ENCODE measurements at regions not wholly inside any gene's neighbourhood (a gene's known extent, or its start where the extent isn't known, plus 50 kb on each side); places are given as distances from the start of the nearest gene placed in this dataset.
A peak's percentile ranks its signal among the peaks of the same experiment; 100 is the strongest.
"Not testable (repeated sequence)": the region's sequence is repeated elsewhere in the genome, so short reads cannot be mapped to it uniquely, and the experiment has no call there.

DNA sequence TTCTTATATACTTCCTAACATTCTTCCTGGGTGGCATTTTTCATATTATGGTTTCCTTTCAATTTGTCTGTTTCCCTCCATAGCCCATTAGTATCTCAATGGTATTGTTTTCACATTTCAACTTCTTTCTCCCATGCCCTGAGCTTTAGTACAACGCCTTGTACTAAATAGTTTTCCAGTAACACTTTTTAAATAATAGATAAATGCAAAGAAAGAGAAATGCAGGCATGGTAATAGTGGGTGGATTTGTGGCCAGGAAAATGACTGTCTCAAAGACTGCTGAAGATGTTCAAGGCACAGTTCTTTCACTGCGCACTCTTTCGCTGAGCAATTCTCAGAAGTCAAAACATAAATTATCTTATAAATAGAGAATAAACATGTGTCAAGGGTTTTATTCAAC is 145.1 kb downstream of the LCA5 start:
- DNase-seq = no peak

DNA sequence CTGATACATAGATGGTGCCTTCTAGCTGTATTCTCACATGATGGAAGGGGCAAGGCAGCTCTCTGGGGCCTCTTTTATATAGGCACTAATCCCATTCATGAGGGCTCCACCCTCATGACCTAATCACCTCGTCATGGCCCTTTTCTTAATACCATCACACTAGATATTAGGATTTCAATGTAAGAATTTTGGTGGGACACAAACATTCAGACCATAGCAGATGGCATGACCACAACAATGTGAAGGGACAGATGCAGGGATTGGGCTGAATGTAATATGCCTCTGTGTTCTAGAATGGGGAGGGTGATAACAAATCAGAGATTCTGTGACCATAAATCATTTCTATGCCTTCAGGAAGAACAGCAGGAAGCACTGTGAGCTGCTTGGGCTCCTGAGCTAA is 145.8 kb downstream of the LCA5 start:
- DNase-seq = no peak

DNA sequence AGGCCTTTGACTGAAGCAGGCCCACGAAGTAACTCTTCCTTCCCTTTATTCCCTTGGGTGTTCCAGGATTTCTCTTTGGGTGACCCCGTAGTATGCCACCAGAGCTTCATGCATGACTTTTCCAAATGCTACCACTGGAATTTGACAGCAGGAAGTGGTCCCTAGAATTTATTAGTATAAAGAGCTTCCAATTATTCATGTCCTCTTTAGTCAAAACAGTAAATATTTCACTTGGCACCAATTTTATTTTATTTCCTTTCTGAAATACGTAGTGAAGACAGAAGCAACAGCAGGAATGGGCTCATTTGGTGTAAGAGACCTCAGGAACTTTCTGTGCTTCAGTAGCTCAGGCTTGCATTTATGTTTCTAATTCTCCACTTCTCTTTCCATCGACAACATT is 151.3 kb downstream of the LCA5 start:
- DNase-seq = no peak

DNA sequence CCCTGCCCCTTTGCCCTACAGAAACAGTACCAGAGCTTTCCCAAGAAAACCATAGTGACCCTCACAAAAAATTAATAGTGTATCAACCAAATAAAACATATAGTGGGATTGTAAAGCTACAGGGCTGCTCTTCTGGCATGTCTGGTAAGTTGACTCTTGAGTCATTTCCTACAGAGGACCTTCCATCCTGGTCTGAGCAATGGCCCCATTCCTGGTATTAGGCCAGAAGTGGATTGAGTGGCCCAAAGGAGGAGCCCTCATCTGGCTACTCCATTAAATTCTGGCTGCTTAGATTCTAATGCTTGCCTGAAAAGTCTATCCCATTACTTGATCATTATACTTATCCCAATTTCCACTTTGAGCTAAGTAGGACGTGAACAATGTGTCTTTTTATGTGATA is 150.9 kb upstream of the HMGN3 start:
- DNase-seq = no peak

DNA sequence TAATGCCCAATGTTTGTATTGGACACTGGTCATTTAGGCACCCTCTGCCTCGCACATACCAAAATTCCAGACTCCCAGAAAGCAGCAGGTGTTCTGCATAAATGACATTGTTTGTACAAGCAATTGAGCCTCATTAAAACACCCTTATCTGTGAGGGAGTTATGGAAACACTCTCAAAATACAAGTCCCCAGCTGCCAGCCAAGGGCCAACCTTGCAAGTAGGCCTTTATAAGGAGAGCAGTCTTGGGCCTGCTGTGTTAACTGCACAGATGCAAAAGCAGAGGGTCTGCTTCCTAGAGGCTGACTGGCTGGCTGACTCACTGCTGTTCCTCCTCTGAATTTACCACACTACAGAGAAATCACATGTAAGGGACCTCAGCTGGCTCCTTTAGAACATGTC is 150.4 kb upstream of the HMGN3 start:
- DNase-seq = no peak

DNA sequence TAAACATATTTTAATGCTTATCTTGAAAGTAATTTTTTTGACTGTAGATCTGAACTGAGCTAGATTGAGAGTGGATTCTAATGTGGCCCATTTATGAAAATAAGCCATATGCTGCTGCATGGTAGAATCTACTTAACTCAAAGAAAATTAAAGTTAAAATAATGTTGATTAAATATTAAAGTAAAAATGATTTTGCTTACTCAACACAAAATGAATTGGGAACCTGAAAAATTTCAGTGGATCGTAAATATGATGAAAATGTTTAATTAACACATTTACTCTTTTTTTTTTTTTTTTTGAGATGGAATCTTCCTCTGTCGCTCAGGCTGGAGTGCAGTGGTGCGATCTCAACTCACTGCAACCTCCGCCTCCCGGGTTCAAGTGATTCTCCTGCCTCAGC is 144.5 kb upstream of the HMGN3 start:
- DNase-seq = no peak

DNA sequence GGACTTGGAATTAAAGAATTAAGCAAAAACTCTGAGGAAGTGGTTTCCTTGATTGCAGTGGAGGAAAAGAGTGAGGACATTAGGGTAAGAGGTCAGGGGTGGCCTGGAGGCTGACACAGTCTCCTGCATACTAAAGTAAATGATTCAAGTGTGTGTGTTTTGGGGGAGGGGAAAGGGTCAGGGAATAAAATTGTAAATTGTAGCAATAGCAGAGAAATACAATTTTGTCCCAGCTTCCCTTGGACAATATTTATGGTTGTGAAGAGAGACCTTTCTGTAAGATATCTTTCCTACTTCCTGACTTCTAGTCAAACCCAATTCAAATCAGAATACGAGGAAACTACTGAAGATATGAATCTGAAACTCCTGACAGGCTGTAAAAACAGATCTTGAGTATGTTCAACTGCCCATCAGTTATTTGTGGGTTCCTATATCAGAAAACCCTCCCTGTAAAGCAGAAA is 143.4 kb upstream of the HMGN3 start:
- DNase-seq = peak; percentile 42

DNA sequence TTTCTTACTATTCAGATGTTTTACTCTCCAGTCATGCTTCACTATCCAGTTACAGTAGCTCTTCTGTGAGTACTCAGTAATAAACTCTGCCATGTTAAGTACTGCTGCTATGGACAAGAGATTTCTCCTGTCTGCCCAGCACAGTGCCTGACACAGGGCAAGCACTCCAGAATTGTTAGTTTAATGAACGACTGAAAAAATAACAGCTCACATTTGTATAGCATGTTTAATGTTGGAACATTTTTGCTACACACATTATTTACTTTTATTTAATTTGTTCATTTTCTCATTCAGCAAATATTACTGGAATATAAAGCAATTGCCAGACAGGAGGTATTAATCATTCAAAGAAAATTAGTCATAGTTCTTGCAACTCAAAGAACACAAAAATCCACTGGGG is 142.6 kb upstream of the HMGN3 start:
- DNase-seq = no peak

DNA sequence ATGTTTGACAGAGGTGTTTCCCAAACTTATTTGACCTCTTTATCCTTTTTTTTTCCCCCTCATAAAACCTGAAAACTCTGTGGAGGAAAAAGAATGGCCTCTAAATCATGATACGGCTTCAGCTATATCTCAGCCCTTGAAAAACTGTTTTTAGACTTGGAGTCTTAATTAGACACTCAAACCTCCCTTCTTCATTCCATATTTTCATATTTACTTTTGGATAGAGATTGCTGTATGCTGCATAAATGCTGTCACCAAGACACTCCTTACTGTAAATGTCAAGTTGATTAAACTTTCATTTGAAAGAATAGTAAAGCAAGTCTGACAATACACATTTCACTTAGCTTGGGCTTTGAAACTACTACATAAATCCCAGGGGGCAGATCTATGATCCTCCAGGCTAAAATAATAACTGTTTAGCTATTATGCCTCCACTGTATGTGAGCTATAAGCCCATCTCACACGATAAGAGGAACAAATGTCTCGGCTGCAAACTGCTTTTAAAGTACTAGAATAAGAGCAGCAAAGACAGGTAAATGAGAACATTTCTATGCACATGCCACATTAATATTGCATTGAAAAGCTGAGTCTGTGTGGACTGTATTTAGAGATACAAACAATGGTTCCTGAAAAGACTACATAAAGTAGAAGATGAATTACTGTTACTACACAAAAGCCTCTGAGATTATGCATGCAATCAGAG is 141.3 kb upstream of the HMGN3 start:
- peak; percentile 12 for DNase-seq

DNA sequence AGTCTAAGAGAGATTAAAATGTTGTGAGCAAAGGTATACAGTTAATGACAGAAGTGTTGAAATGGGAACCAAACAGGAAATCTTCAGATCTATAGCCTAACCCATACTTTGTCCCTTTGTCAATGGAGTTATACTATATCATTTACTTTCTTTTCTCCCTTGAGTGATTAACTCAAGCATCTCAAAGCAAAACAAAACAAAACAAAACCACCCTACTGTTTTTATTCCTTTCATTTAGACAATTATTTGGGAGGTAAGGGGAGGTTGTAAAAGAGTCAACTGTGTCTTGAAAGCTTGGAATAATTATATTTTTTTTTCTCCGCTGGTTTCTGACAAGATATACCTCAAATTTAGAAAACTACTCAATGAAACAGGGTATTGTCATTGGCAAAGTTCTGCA is 139.8 kb upstream of the HMGN3 start:
- DNase-seq = no peak

DNA sequence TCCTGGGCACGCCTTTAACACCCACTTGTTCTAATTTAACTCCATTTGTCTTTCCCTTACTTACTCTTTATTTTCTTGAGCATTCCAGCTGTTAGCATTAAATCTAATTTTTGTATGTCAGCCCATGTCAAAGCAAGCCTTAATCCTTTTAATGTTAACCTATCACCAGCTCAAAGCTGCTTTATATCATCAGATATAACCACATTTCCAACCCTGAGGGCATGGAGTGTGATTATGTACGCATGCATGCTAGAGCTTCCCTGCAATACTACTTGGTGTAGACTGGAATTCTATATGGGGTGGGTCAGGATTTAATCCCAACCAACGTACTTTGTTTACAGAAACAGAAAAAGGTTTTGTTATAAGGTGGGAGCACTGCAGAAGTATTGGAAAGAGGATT is 139.4 kb upstream of the HMGN3 start:
- DNase-seq = no peak

DNA sequence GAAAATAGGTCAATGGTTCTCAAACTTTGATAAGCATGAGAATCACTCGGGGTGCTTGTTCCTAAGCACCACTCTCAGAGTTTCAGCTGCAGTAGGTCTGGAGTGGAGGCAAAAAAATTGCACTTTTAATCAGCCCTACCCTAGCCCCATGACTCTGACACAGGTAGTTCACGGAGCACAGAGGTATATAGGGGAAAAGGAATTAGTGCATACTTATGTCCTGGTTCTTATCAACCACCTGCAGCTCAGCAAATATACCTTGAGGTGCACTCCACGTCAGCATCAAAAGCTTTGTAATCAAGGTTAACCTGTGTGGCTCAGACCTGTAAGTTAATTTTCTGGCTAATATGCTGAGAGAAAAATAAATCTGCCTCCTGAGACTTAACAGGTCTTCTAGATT is 138.8 kb upstream of the HMGN3 start:
- no peak for DNase-seq

DNA sequence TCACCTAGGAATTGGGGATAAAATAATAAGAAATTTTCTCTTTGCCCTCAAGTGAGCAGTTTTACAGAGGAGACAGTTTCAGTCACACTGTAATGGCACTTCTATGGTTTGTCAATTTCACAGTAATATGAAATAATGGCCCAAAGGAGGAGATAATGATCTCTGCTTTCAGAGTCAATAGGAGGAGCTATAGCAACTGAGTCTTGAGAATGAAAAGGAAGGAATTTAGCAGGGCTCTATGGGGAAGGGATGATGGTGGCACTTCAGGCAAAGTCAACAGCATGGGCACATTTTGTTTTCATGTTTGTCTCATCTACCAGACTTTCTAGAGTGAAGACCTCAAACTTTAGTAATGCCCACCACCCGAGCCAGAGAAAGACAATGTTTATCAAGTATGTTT is 138.3 kb upstream of the HMGN3 start:
- DNase-seq = no peak

DNA sequence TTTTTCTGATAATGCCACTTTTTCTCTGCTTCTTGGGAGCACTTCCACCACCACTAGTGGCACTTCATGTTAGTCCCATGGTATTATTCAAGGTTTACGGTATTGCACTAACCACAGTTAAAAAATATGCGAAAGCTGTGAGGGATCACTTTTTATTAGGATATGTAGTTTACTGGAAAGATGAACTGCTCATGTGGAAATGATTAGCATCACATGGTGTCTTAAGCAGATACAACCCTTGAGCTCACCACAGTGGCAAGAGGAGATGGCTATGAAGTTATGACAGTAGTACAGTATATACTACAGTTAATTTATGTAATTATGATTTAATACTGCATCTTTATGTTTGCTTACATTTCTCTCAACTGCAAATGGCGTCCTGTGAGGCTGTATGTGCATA is 134.5 kb upstream of the HMGN3 start:
- DNase-seq = no peak

DNA sequence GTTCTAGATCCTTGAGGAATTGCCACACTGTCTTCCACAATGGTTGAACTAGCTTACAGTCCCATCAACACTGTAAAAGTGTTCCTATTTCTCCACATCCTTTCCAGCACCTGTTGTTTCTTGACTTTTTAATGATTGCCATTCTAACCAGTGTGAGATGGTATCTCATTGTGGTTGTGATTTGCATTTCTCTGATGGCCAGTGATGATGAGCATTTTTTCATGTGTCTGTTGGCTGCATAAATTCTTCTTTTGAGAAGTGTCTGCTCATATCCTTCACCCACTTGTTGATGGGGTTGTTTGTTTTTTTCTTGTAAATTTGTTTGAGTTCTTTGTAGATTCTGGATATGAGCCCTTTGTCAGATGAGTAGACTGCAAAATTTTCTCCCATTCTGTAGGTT is 129.0 kb upstream of the HMGN3 start:
- DNase-seq = not testable (repeated sequence)

DNA sequence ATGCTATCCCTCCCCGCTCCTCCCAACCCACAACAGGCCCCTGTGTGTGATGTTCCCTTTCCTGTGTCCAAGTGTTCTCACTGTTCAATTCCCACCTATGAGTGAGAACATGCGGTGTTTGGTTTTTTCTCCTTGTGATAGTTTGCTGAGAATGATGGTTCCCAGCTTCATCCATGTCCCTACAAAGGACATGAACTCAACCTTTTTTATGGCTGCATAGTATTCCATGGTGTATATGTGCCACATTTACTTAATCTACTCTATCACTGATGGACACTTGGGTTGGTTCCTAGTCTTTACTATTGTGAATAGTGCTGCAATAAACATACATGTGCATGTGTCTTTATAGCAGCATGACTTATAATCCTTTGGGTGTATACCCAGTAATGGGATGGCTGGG is 126.6 kb upstream of the HMGN3 start:
- not testable (repeated sequence) for DNase-seq

DNA sequence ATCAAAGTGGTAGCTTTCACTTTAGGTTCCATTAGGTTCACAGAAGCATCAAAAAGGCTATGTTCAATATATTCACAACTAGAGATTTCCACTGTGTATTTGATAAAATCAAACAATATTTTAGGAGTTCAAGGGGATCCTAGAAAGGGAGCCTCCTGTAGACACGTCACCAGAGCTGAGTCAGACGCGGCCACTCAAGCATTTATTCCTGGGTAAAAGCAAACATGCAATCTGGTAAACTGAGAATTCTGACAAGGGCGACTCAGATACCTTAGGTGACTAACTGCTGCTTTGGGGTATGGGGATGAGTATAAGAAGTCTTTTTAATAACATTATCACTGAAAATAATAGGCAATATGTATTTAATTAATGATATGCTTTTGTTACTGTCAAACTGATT is 118.7 kb upstream of the HMGN3 start:
- DNase-seq = no peak

DNA sequence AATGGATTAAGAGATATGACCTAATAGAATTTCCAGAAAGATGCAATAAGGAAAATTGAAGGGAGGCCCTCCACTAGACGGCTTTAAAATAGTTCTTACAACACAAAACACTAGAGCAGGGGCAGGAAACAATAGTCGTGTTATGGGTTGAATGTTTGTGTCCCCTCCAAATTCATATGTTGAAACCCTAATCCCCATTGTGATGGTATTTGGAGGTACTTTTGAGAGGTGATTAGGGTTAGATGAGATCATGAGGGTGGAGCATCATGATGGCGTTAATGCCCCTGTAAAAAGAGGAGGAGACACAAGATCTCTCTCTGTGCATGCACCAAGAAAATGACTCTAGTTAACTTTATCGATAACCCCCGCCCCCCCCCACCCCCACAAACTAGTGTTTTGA is 104.0 kb upstream of the HMGN3 start:
- no peak for DNase-seq

DNA sequence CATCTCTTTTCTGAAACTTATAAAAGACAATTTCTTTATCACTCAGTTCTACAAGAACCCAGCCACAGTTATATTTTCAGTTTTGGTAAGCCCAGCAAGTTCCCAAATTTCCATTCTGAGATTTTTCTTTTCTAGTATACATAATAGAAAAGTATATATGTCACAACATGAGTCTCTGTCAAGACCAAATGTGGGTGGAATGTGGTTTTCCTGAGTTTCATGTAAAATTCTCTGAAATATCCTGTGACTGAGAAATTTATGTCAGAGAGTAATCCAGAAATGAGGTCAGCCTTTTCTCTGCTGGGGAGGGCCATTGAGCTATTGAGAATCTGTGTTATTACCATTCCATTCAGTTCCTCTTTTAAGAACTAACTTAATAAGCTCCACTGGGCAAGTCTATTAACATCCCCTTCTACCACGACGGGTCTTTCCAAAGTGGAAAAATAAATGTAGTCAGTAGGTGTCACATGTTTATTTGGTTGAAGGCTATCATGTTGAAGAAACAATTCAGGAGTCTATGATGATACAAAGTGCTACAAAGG is 100.7 kb upstream of the HMGN3 start:
- no peak for DNase-seq

DNA sequence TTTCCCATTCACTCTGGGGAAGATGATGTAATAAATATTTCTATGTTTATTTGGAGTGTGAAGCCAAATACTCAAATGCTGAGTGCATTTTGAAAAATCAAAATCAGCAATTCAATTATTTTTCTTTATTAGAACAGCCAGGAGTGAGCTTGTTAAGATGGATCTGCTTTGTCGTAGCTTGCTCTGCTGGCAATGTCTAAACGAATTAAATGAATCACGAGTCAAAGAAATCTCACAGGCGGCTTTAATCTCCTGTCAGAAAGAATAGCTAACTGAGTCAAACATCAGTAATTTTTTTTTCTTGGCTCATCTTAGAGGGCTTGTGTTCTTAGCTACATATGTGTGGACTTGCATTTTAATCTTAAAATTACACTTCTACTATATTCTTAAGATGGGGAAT is 100.2 kb upstream of the HMGN3 start:
- DNase-seq = no peak

DNA sequence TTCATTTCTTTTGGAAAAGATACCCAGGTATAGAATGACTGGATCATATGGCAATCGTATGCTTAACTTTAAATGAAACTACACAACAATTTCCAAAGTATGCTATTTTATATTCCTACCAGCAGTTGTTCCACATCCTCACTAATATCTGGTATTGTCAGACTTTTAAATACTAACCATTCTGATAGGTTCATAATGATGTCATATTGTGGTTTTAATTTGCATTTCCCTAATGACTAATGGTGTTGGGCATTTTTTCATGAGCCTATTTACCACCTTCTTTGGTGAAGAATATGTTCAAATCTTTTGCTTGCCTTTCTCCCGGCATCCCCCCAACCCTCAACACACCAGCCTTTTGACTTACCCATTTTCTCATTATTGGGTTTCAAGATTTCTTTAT is 96.2 kb upstream of the HMGN3 start:
- no peak for DNase-seq

DNA sequence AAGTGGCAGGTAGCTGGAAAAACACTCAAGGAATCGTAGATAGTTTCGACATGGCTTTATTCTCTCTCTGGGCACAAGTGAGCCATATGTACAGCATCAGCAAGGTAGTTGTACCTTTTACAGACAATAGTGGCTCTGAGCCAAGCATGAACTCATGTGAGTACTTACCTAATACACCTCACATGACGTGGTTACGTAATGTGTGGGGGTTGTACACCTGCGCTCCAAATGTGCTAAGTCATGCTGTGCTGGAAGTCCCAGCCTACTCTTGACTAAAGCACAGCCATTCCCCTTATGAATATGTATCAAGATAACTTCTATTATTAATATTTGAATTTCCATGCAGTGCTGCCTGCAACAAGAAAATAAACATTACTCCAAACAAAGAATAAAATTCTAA is 78.8 kb upstream of the HMGN3 start:
- DNase-seq = no peak

DNA sequence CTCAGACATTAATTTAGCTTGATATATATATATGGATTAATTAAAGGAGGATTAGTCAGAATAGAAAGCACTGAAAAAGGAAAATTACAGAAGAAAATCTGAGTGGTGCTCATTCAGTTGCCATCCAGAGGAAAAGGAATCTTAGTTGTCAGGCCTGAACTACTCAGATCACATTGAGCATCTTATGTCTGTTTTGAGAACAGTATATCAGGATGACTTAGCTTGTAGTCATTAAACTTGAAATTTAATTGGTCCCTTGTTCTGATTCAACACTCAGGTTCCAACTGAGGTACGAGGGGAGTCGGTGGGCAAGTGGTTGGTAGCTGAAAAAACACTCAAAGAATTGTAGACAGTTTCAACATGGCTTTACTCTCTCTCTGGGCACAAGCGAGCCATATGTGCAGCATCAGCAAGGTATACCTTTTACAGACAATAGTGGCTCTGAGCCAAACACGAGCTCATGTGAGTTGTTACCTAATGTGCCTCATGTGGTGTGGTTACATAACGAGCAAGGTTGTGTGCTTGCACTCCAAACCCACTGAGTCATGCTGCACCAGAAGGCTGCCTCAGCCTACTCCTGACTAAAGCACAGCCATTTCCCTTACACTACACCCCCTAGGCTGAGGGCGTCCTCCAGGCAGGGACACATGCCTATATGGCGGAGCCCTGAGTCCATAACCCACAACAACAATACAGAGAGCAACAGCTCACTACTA is 73.0 kb upstream of the HMGN3 start:
- DNase-seq = no peak

DNA sequence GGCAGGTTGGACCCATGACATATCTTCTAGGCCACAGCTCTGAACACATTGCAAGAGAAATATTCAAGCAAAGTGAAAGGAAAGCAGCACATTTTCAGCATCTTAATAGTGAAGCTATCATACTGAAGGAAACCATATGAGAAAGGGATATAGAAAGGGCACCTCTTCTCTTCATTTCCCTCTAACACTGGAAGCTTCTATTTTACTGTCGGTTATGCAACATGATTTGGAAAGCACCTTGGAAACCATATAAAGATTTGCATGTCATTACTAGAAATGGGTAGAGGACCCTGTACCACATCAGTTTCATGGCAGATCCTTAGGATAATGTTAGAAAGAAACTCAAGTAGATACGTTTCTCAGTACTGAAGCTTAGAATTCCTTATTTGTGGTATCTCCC is 70.5 kb upstream of the HMGN3 start:
- no peak for DNase-seq

All from right kidney (tissue), 1 donor.